ENCODE measurements at regions not wholly inside any gene's neighbourhood (a gene's known extent, or its start where the extent isn't known, plus 50 kb on each side); places are given as distances from the start of the nearest gene placed in this dataset.

DNA sequence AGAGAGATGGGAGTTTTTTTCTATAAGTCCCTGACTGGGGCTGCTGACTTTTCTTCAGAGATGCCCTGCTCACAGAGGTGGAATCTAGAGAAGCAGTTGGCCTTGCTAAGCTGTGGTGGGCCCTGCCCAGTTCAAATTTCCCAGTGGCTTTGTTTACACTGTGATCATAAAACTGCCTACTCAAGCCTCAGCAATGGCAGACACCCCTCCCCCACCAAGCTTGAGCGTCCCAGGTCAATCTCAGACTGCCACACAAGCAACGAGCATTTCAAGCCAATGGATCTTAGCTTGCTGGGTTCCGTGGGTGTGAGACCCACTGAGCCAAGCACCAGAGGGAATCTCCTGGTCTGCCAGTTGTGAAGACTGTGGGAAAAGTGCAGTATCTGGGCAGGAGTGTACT is 199.8 kb upstream of the WDFY3 start:
- TF ChIP-seq, protein P1, sequence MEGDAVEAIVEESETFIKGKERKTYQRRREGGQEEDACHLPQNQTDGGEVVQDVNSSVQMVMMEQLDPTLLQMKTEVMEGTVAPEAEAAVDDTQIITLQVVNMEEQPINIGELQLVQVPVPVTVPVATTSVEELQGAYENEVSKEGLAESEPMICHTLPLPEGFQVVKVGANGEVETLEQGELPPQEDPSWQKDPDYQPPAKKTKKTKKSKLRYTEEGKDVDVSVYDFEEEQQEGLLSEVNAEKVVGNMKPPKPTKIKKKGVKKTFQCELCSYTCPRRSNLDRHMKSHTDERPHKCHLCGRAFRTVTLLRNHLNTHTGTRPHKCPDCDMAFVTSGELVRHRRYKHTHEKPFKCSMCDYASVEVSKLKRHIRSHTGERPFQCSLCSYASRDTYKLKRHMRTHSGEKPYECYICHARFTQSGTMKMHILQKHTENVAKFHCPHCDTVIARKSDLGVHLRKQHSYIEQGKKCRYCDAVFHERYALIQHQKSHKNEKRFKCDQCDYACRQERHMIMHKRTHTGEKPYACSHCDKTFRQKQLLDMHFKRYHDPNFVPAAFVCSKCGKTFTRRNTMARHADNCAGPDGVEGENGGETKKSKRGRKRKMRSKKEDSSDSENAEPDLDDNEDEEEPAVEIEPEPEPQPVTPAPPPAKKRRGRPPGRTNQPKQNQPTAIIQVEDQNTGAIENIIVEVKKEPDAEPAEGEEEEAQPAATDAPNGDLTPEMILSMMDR (IDR thresholded peaks at IDR 0.05; ENCODE audit: low read length), result no peak
- TF ChIP-seq EZH2 (IDR thresholded peaks at IDR 0.05; ENCODE audit: borderline replicate concordance, low read length), result no peak
